GM19023 (cell line): ENCODE measurements at regions not wholly inside any gene's neighbourhood (a gene's known extent, or its start where the extent isn't known, plus 50 kb on each side); places are given as distances from the start of the nearest gene placed in this dataset.
"Not testable (repeated sequence)": the region's sequence is repeated elsewhere in the genome, so short reads cannot be mapped to it uniquely, and the experiment has no call there.

Source experiments
- ATAC-seq: cut with Tn5 transposase; IDR thresholded peaks from one replicate; pipeline ENCODE4 v1.9.1; 2021; ENCODE audit warnings: mild to moderate bottlenecking, moderate library complexity; ENCODE audit not compliant: unreplicated experiment

- ATAC-seq, result peak; percentile 90
Observed at GRCh38 chr16:72657791-72658190, 390.1 kb downstream of the ZFHX3 start.

GRCh38 chr16:72657164-72657563, 390.8 kb downstream of the ZFHX3 start:
- ATAC-seq, result no peak

GRCh38 chr16:72654535-72654934, 393.4 kb downstream of the ZFHX3 start:
- ATAC-seq, result no peak

GRCh38 chr16:72649254-72649944, 398.5 kb downstream of the ZFHX3 start:
- ATAC-seq, result no peak

GRCh38 chr16:72646615-72647014, 401.3 kb downstream of the ZFHX3 start:
- ATAC-seq, result no peak

GRCh38 chr16:72645538-72645937, 402.4 kb downstream of the ZFHX3 start:
- no peak for ATAC-seq

- no peak for ATAC-seq
Observed at GRCh38 chr16:72644911-72645310, 403.0 kb downstream of the ZFHX3 start.

- ATAC-seq, result no peak
Observed at GRCh38 chr16:72639494-72639893, 408.4 kb downstream of the ZFHX3 start.

- ATAC-seq, result no peak
Observed at GRCh38 chr16:72637306-72637705, 410.6 kb downstream of the ZFHX3 start.

- no peak for ATAC-seq
Observed at GRCh38 chr16:72635694-72636093, 412.2 kb downstream of the ZFHX3 start.

- no peak for ATAC-seq
Observed at GRCh38 chr16:72635104-72635503, 412.8 kb downstream of the ZFHX3 start.

GRCh38 chr16:72627182-72627896, 420.6 kb downstream of the ZFHX3 start:
- not testable (repeated sequence) for ATAC-seq

- ATAC-seq, result no peak
Observed at GRCh38 chr16:72626623-72627022, 421.3 kb downstream of the ZFHX3 start.

GRCh38 chr16:72621651-72622050, 426.3 kb downstream of the ZFHX3 start:
- no peak for ATAC-seq

- ATAC-seq, result no peak
Observed at GRCh38 chr16:72620853-72621252, 427.1 kb downstream of the ZFHX3 start.

- no peak for ATAC-seq
Observed at GRCh38 chr16:72620348-72620747, 427.6 kb downstream of the ZFHX3 start.

- no peak for ATAC-seq
Observed at GRCh38 chr16:72615856-72616255, 432.1 kb downstream of the ZFHX3 start.

- no peak for ATAC-seq
Observed at GRCh38 chr16:72612718-72613117, 435.2 kb downstream of the ZFHX3 start.

GRCh38 chr16:72612256-72612655, 435.7 kb downstream of the ZFHX3 start:
- ATAC-seq, result no peak

GRCh38 chr16:72609933-72610332, 438.0 kb upstream of the PMFBP1 start:
- ATAC-seq, result no peak

GRCh38 chr16:72609066-72609465, 437.1 kb upstream of the PMFBP1 start:
- ATAC-seq, result no peak

GRCh38 chr16:72604375-72604774, 432.4 kb upstream of the PMFBP1 start:
- ATAC-seq, result no peak

- no peak for ATAC-seq
Observed at GRCh38 chr16:72602499-72602898, 430.5 kb upstream of the PMFBP1 start.
